GM21367 (cell line): ENCODE measurements at regions not wholly inside any gene's neighbourhood (a gene's known extent, or its start where the extent isn't known, plus 50 kb on each side); places are given as distances from the start of the nearest gene placed in this dataset.

Experiments
- ATAC-seq: cut with Tn5 transposase; IDR thresholded peaks from one replicate; pipeline ENCODE4 v1.9.1; 2021; ENCODE audit not compliant: unreplicated experiment

DNA sequence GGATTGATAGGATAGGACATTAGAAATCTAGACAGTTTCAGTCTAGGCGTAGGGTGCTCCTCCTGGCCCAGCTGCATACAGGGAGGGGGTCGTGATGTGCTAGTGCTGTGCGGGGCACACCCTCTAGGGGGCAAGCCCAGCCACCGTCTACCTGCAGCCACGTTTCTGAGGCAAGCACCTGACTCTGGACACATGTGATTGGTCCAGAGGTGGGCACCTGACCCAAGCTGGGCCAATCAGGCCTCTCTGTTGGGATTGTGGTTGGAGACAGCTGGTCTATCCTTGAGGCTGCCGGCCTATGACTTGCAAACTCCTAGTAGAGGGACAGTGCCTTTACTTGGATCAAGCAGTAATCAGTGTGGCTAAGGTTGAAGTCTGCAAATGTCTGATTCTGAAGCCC lies 317.1 kb downstream of the BMP7 start:
- no peak for ATAC-seq

DNA sequence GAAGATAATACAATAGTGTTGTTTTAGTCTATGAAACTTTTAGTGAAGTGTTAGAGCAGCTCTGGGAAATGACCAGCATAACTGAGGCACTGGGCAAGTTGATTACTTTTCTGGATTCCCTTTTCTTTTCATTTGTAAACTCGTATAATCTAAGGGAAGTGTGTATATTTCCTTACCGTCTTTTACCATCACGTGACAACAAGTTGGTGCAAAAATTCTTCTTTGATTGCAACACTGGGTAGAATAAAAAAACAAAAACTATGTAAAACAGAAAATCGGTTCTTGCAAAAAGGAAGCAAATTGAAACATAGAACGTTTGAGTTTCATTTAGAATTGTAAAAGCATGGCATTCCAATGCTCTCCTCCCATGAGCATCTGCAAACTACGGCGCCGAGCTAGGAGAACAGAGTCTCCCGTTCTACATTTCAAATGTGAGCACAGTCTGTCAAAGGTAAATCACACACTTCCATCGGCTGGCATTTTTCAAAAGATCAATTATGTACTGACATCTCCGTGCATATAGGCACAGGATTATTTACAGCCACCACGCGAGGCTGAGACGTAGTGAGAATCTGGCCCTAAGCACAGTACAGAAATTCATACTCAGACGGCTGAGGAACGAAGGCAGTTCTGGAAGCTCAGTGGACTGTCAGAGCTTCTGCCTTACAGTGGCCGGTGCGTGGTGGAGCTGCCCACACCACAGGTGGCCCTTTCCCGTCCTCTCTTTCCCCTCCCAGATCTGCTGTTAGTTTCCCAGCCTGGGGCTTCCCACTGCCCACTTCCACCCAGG lies 314.0 kb downstream of the BMP7 start:
- no peak for ATAC-seq

DNA sequence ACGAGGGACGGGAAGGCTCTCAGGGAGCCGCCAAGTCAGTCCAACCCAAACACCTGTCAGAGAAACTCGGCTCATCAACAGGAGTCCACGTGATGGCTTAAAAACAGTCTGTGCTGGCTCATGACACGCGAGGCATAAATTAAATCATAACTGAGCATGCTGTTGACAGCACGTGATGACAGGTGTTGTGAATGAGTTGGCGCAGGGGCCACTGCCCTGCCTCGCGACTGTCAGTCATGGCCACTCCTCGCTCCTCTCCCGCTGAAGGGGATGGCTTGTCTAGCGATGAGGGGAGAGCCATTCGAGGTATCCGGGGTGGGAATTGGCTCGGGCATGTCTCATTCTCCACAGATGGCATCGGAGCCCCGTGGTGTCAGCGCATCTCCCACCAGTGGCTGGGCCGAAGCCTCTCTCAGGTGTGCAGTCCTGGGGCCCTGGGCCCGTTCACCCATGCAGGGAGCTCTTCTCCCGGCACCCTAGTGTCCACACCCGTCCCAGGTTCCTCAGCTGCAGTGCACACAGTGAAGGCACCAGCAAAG lies 313.3 kb downstream of the BMP7 start:
- ATAC-seq: no peak

- no peak for ATAC-seq
Observed at GRCh38 chr20:56954797-56955196, 311.6 kb downstream of the BMP7 start.

- no peak for ATAC-seq
Observed at GRCh38 chr20:56955680-56956079, 310.8 kb downstream of the BMP7 start.

DNA sequence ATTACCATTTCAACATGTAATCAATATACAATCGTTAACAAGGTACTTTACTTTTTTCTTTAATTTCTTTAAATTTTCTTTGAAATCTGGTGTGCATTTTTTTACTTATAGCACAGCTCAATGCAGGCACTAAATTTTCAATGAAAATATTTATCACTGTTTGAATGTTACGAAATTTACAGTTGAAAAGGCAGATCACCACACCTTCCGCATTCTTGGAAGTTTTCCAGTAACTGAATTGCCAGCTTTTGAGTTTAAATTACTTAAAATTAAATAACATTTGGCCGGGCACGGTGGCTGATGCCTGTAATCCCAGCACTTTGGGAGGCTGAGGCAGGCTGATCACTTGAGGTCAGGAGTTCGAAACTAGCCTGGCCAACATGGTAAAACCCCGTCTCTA lies 309.9 kb downstream of the BMP7 start:
- ATAC-seq: no peak

DNA sequence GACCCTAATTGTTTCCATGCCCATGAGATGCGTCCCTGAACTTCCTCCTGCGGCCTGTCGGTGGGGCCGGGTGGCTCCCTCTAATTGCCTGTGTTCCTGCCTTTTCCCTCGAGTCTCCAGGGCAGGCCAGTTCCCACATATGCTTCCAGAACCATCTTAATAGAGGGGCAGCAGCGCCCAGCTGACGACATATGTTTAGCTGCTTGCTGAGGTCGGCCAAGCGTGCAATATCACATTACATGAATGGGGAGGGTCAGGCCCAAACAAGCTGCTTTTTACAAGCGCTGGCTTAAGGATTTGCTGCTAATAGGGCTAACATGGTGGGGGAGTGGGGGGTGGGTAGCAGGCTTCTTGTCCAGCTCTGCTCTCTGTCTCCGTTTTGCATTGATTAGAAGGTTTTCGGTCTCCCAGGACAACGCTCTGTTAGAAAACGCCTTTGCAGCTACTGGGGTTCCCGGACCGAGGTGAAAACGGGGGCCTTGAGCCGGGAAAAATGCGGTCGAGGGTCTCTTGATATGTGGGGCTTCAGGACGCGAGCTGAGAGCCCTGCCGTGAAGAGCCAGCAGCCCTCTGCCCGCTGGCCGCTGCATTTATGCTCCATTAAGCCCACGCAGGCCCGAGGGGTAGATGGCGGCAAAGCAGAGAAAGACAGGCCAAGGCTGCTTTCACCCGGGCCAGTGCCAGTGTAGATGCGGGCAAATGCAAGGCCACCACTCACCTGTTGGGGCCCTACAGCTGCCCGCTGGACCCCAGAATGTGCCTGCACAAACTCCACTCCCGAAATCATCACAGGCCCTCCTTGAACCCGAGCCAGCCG lies 308.5 kb downstream of the BMP7 start:
- no peak for ATAC-seq

DNA sequence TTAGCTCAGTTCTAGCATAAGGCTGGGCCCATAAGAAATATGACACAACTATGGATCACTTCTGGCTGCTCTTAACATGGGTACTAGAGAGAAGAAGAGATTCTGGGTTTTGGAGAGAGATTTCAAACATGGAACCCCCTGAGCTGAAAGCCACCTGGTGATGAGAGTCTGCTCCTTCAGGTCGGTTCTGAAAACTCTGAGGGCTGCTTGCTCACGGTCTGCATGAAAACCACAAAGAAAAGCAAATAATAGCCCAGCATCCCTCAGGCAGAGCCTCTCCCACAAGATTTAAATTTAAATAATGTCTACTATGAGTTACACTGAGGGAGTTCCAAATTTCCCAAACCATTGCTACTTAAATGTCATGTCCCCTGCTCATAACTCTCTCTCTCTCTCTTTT lies 301.5 kb downstream of the BMP7 start:
- ATAC-seq: no peak

- ATAC-seq: no peak
Observed at GRCh38 chr20:56967916-56968315, 298.5 kb downstream of the BMP7 start.

GRCh38 chr20:56968376-56969048 lies 297.9 kb downstream of the BMP7 start:
- ATAC-seq: no peak

DNA sequence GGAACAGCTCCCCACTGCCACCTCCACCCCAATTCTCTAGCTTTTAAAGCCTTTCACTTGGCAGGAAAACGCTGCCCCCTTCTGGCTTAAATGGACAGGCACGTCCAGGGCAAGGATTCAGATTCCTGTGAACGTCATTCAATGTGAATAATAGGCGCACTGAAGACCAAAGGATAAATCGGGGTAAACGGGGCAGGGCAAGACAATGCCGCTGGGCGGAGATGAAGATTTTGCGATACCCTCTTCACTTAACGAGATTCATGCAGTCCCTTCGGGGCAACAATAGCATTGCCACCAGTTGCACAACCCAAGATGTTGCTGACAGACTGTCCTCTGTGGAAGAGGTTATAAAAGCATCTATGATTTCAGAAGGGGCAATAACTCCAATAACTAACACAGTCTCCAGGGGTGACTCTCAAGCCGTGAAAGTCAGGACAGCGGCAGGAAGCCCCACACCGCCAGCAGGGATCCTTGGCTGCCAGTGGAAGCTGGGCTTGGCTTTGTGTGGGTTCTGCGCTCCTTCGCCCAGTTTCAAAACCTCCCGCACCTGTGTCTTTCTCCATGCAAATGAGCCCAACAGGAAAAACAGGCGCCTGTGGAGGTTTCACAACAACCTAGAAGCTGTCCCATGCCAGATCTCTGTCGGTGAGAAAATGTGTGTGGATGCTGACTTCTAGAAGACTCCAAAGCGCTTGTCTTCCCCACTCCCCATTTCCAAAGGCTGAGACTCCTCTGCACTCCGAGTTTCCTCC lies 291.8 kb downstream of the BMP7 start:
- no peak for ATAC-seq

- ATAC-seq: no peak
Observed at GRCh38 chr20:56975838-56976237, 290.6 kb downstream of the BMP7 start.

DNA sequence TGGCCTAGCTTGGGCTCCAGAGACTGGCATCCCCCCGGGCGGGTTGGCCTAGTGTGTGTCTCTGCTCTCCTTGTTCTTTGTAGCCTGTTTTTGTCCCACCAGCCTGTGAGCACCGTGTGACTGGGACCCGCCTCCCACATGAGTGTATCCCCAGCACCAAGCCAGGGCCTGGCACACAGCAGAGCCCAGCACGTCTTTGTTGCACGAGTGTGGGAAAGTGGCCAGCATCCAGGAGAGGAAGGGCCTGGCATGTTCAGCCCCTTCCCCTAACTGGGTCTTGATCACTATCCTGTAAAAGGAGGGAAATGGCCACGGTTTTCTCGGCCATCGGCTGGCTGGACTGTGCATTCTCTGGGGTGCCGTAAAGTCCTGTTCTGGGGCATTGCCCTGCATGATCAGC lies 290.1 kb downstream of the BMP7 start:
- no peak for ATAC-seq

DNA sequence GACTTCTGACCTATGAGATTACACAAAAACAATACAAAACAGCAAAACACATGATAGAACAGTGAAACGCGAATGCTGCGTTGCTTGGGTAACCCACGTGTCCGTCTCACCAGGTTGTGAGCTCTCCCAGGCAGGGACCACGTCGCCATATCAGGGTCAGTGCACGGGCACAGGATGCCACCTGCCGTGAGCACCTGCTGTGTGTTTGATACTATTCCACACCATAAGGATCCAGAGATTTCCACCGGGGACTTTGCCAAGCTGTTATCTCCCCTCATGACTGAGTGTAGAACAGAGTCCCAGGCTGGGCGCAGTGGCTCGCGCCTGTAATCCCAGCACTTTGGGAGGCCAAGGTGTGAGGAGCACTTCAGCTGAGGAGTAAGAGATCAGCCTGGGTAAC lies 288.0 kb downstream of the BMP7 start:
- no peak for ATAC-seq

DNA sequence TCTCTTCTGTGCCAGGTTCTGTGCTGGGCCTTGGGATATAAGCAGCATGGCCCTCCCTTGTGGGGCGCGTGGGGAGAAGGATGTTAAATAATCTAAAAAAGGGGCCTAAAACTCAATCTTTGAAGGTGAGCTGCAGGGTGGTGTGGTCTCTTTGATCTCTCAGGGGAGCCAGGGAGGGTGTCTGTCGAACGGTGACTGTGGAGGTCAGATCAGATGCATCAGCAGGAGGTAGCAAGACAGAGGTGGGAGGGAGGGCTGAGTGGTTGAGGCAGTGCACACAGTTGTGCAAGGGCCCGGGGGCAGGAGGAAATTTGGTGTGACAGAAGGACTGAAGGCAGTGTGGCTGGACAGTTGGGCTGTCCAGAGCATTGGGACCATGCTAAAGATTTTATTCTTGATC lies 287.3 kb downstream of the BMP7 start:
- no peak for ATAC-seq

DNA sequence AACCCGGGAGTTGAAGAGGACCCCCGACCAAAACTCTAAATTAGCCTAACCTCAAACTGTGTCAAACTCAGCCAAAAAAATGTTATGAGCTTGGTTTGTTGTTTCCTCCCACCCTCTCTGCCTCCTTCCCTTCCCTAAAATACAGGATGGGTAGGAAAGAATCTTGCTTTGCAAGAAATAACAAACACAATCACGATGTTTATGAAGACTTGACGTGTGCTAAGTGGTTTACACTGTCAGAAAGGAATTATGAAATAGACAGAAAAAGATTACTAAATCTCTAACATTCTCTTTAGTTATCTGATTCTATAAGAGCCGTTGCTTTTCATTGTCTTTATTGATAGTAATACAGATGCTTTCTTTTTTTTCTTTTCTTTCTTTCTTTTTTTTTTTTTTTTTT lies 285.1 kb downstream of the BMP7 start:
- ATAC-seq: no peak

DNA sequence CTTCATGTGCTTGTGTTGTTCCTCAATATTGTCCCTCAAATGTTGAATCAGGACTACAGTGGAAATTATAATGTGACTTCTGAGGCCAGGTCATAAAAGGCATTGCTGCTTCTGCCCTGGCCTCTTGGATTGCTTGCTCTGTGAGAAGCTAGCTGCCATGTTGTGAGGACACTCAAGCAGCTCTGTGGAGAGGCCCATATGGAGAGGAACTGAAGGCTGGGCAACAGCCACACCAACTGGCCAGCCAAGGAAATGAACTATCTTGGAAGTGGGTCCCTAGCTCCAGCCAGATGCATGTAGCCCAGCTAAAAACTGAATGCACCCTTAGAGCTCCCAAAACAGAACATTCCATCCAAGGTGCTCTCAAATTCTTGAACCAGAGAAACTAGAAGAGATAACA lies 282.6 kb downstream of the BMP7 start:
- ATAC-seq: no peak

- ATAC-seq: no peak
Observed at GRCh38 chr20:56985066-56985685, 281.3 kb downstream of the BMP7 start.

- ATAC-seq: no peak
Observed at GRCh38 chr20:56986476-56986875, 280.0 kb downstream of the BMP7 start.

GRCh38 chr20:56986931-56987720 lies 279.3 kb downstream of the BMP7 start:
- ATAC-seq: no peak
